ENCODE measurements at regions not wholly inside any gene's neighbourhood (a gene's known extent, or its start where the extent isn't known, plus 50 kb on each side); places are given as distances from the start of the nearest gene placed in this dataset.

GRCh38 chr13:34751492-34751891 is 190.6 kb upstream of the NBEA start:
- no peak for TF ChIP-seq CTCF (IDR thresholded peaks at IDR 0.05; ENCODE audit: insufficient read depth in 1 of 2, low read depth in 1 of 2, low read length in 1 of 2, severe bottlenecking in 1 of 2, unreplicated experiment in 1 of 2)
- intact Hi-C loops (cut with micrococcal nuclease; ENCODE audit: unreplicated experiment), result no loop called here

GRCh38 chr13:34752283-34752960 is 189.6 kb upstream of the NBEA start:
- H3K4me1 ChIP-seq, result no peaks in the 10 kb centered on the region
- DNase-seq, result no peak
- H3K36me3 Mint-ChIP-seq (ENCODE audit: insufficient read depth, unreplicated experiment), result no peaks in the 10 kb centered on the region
- no peaks in the 10 kb centered on the region for H3K36me3 ChIP-seq (ENCODE audit: control insufficient read depth, insufficient read depth, low read length)
- intact Hi-C loops (cut with micrococcal nuclease; ENCODE audit: unreplicated experiment), result no loop called here
- ChIA-PET CTCF (no interaction called here), POLR2A (no interaction called here)
- no peaks in the 10 kb centered on the region for H3K9me3 Mint-ChIP-seq (ENCODE audit: unreplicated experiment)
- H3K4me3 ChIP-seq (ENCODE audit: low read depth, low read length), result no peak overlapping the region
- no peak overlapping the region for H3K4me3 Mint-ChIP-seq (ENCODE audit: unreplicated experiment)
- TF ChIP-seq CTCF (IDR thresholded peaks at IDR 0.05; ENCODE audit: insufficient read depth in 1 of 2, low read depth in 1 of 2, low read length in 1 of 2, severe bottlenecking in 1 of 2, unreplicated experiment in 1 of 2), result no peak
- no peak overlapping the region for H3K27ac Mint-ChIP-seq (ENCODE audit: unreplicated experiment)
- no TSS peak for BruUV-seq (replicated peaks)
- H3K27me3 Mint-ChIP-seq (ENCODE audit: insufficient read depth, unreplicated experiment), result no peaks in the 10 kb centered on the region
- no peaks in the 10 kb centered on the region for H3K9me3 ChIP-seq
- no peaks in the 10 kb centered on the region for H3K27me3 ChIP-seq (replicated peaks; ENCODE audit: control insufficient read depth, insufficient read depth, low read length)
- no peaks in the 10 kb centered on the region for H3K4me1 Mint-ChIP-seq (ENCODE audit: low read depth, unreplicated experiment)

More at GRCh38 chr13:34751492-34751891, 190.6 kb upstream of the NBEA start:
- H3K27ac Mint-ChIP-seq (ENCODE audit: unreplicated experiment), result no peak overlapping the region
- Histone ChIP-seq H3K9me3 (no peaks in the 10 kb centered on the region), H3K36me3 (ENCODE audit: control insufficient read depth, insufficient read depth, low read length) (no peaks in the 10 kb centered on the region), H3K4me3 (ENCODE audit: low read depth, low read length) (no peak overlapping the region), H3K27me3 (replicated peaks; ENCODE audit: control insufficient read depth, insufficient read depth, low read length) (no peaks in the 10 kb centered on the region), H3K4me1 (no peaks in the 10 kb centered on the region)
- POLR2A ChIA-PET, result no interaction called here
- H3K27me3 Mint-ChIP-seq (ENCODE audit: insufficient read depth, unreplicated experiment), result no peaks in the 10 kb centered on the region
- DNase-seq, result no peak
- no peaks in the 10 kb centered on the region for H3K9me3 Mint-ChIP-seq (ENCODE audit: unreplicated experiment)
- H3K36me3 Mint-ChIP-seq (ENCODE audit: insufficient read depth, unreplicated experiment), result no peaks in the 10 kb centered on the region
- no peak overlapping the region for H3K4me3 Mint-ChIP-seq (ENCODE audit: unreplicated experiment)
- no TSS peak for BruUV-seq (replicated peaks)
- CTCF ChIA-PET, result no interaction called here
- H3K4me1 Mint-ChIP-seq (ENCODE audit: low read depth, unreplicated experiment), result no peaks in the 10 kb centered on the region

GRCh38 chr13:34756136-34756535 is 185.9 kb upstream of the NBEA start:
- H3K36me3 Mint-ChIP-seq (ENCODE audit: insufficient read depth, unreplicated experiment), result no peaks in the 10 kb centered on the region
- no peak for DNase-seq
- no peak overlapping the region for H3K27ac Mint-ChIP-seq (ENCODE audit: unreplicated experiment)
- ChIA-PET CTCF (no interaction called here), POLR2A (no interaction called here)
- no peaks in the 10 kb centered on the region for H3K27me3 Mint-ChIP-seq (ENCODE audit: insufficient read depth, unreplicated experiment)
- Histone ChIP-seq H3K27me3 (replicated peaks; ENCODE audit: control insufficient read depth, insufficient read depth, low read length) (no peaks in the 10 kb centered on the region), H3K9me3 (no peaks in the 10 kb centered on the region), H3K4me1 (no peaks in the 10 kb centered on the region), H3K4me3 (ENCODE audit: low read depth, low read length) (no peak overlapping the region), H3K36me3 (ENCODE audit: control insufficient read depth, insufficient read depth, low read length) (no peaks in the 10 kb centered on the region)
- no peaks in the 10 kb centered on the region for H3K4me1 Mint-ChIP-seq (ENCODE audit: low read depth, unreplicated experiment)
- intact Hi-C loops (cut with micrococcal nuclease; ENCODE audit: unreplicated experiment), result no loop called here
- H3K4me3 Mint-ChIP-seq (ENCODE audit: unreplicated experiment), result no peak overlapping the region
- no peak for TF ChIP-seq CTCF (IDR thresholded peaks at IDR 0.05; ENCODE audit: insufficient read depth in 1 of 2, low read depth in 1 of 2, low read length in 1 of 2, severe bottlenecking in 1 of 2, unreplicated experiment in 1 of 2)
- H3K9me3 Mint-ChIP-seq (ENCODE audit: unreplicated experiment), result no peaks in the 10 kb centered on the region
- BruUV-seq (replicated peaks), result no TSS peak

Data from Caco-2 (cell line).